ENCODE measurements at regions not wholly inside any gene's neighbourhood (a gene's known extent, or its start where the extent isn't known, plus 50 kb on each side); places are given as distances from the start of the nearest gene placed in this dataset.

GRCh38 chr1:116278541-116278866, 94.5 kb upstream of the ATP1A1 start:
- TF ChIP-seq, protein P1, sequence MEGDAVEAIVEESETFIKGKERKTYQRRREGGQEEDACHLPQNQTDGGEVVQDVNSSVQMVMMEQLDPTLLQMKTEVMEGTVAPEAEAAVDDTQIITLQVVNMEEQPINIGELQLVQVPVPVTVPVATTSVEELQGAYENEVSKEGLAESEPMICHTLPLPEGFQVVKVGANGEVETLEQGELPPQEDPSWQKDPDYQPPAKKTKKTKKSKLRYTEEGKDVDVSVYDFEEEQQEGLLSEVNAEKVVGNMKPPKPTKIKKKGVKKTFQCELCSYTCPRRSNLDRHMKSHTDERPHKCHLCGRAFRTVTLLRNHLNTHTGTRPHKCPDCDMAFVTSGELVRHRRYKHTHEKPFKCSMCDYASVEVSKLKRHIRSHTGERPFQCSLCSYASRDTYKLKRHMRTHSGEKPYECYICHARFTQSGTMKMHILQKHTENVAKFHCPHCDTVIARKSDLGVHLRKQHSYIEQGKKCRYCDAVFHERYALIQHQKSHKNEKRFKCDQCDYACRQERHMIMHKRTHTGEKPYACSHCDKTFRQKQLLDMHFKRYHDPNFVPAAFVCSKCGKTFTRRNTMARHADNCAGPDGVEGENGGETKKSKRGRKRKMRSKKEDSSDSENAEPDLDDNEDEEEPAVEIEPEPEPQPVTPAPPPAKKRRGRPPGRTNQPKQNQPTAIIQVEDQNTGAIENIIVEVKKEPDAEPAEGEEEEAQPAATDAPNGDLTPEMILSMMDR (IDR thresholded peaks at IDR 0.05): no peak
- no peak for TF ChIP-seq EZH2 (IDR thresholded peaks at IDR 0.05; ENCODE audit: borderline replicate concordance, insufficient read depth, low read depth, low read length, poor library complexity, severe bottlenecking)
